DND-41 (cell line): ENCODE measurements at regions not wholly inside any gene's neighbourhood (a gene's known extent, or its start where the extent isn't known, plus 50 kb on each side); places are given as distances from the start of the nearest gene placed in this dataset.

ENCODE experiments used
- ATAC-seq: fragments of 200-7000 bp; cut with Tn5 transposase; 3 replicates; pipeline ENCODE4 v1.9.1; 2021; ENCODE audit warnings: low read depth; ENCODE audit not compliant: insufficient read depth
- DNase-seq: peaks from one replicate; pipeline ENCODE4 v3.0.0-alpha.2; 2020
- H2AFZ ChIP-seq: 2 replicates; pipeline ENCODE4 v1.6.0; 2012; ENCODE audit warnings: low read depth, low read length
- H3K27ac ChIP-seq: 2 replicates; pipeline ENCODE4 v1.5.1; 2012; ENCODE audit warnings: low read length, inconsistent platforms
- H3K27me3 ChIP-seq: fragments of 200-600 bp; sonication (generic); 2 replicates; pipeline ENCODE4 v1.6.0; 2012; ENCODE audit warnings: low read length, mild to moderate bottlenecking, inconsistent platforms; ENCODE audit not compliant: insufficient read depth, poor library complexity
- H3K36me3 ChIP-seq: 2 replicates; pipeline ENCODE4 v1.5.1; 2012; ENCODE audit warnings: low read length, inconsistent platforms; ENCODE audit not compliant: insufficient read depth
- H3K4me1 ChIP-seq: 2 replicates; pipeline ENCODE4 v1.5.1; 2012; ENCODE audit warnings: mild to moderate bottlenecking, low read length; ENCODE audit not compliant: insufficient read depth
- H3K4me2 ChIP-seq: 2 replicates; pipeline ENCODE4 v1.6.0; 2012; ENCODE audit warnings: mild to moderate bottlenecking, moderate library complexity, low read length, inconsistent platforms; ENCODE audit not compliant: insufficient read depth
- H3K4me3 ChIP-seq, 2 experiments: fragments of 200-600 bp in 1 of 2; shearing (Covaris generic) in 1 of 2; 2 replicates each; pipeline ENCODE4 v1.5.1; 2012 to 2016; ENCODE audit warnings: inconsistent platforms in 2 of 2, low read length in 2 of 2, mild to moderate bottlenecking in 2 of 2, low read depth in 1 of 2, moderate library complexity in 1 of 2
- H3K79me2 ChIP-seq: 2 replicates; pipeline ENCODE4 v1.6.0; 2012; ENCODE audit warnings: low read length, inconsistent platforms; ENCODE audit not compliant: insufficient read depth
- H3K9ac ChIP-seq: 2 replicates; pipeline ENCODE4 v1.6.0; 2012; ENCODE audit warnings: low read depth, mild to moderate bottlenecking, inconsistent platforms, low read length, moderate library complexity
- H3K9me3 ChIP-seq: 2 replicates; pipeline ENCODE4 v1.5.1; 2012; ENCODE audit warnings: low read length, moderate library complexity, mild to moderate bottlenecking, inconsistent platforms; ENCODE audit not compliant: insufficient read depth, severe bottlenecking
- H4K20me1 ChIP-seq: 2 replicates; pipeline ENCODE4 v1.6.0; 2012; ENCODE audit warnings: low read length; ENCODE audit not compliant: insufficient read depth
- EZH2 ChIP-seq: IDR thresholded peaks from 3 replicates; pipeline ENCODE4 v1.6.1; 2012; ENCODE audit warnings: borderline replicate concordance, low read depth, mild to moderate bottlenecking, moderate library complexity, low read length, inconsistent platforms; ENCODE audit not compliant: severe bottlenecking
- TF ChIP-seq, protein P1 (sequence below): IDR thresholded peaks from 2 replicates; pipeline ENCODE4 v1.5.1; 2012; ENCODE audit warnings: borderline replicate concordance, low read length, moderate library complexity, mild to moderate bottlenecking; ENCODE audit not compliant: poor library complexity, severe bottlenecking; ENCODE audit errors: extremely low read depth

DNA sequence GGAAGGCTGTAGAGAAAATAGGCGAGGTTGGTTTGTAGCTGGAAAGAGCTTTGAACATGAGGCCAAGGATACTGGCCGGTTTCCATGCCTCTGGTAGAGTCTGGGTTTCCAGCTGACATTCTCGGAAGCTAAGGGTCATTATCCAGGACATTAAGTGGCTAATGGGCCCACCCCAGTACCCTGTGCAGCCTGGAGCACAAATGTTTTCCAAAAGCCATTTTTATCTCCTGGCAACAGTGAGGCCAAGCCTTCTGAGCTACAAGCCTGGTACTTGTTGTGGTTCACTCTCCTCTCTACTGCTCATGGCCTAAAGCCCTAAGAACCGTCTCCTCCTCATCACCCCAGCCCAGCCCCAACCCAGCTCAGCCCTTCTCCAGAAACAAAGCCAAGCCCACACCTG lies 122.9 kb downstream of the DMRTA2 start:
- H3K79me2 ChIP-seq = no peaks in the 10 kb centered on the region
- H3K9ac ChIP-seq = no peak overlapping the region
- H3K9me3 ChIP-seq = no peaks in the 10 kb centered on the region
- no peak overlapping the region for H3K4me2 ChIP-seq
- ATAC-seq (no peak), DNase-seq (no peak)
- no peak overlapping the region for H2AFZ ChIP-seq
- H4K20me1 ChIP-seq = no peaks in the 10 kb centered on the region
- TF ChIP-seq EZH2 = no peak
- TF ChIP-seq, protein P1, sequence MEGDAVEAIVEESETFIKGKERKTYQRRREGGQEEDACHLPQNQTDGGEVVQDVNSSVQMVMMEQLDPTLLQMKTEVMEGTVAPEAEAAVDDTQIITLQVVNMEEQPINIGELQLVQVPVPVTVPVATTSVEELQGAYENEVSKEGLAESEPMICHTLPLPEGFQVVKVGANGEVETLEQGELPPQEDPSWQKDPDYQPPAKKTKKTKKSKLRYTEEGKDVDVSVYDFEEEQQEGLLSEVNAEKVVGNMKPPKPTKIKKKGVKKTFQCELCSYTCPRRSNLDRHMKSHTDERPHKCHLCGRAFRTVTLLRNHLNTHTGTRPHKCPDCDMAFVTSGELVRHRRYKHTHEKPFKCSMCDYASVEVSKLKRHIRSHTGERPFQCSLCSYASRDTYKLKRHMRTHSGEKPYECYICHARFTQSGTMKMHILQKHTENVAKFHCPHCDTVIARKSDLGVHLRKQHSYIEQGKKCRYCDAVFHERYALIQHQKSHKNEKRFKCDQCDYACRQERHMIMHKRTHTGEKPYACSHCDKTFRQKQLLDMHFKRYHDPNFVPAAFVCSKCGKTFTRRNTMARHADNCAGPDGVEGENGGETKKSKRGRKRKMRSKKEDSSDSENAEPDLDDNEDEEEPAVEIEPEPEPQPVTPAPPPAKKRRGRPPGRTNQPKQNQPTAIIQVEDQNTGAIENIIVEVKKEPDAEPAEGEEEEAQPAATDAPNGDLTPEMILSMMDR = no peak
- no peaks in the 10 kb centered on the region for H3K27me3 ChIP-seq
- no peaks in the 10 kb centered on the region for H3K4me1 ChIP-seq
- H3K36me3 ChIP-seq = no peaks in the 10 kb centered on the region
- no peak overlapping the region for H3K27ac ChIP-seq
- H3K4me3 ChIP-seq = no peak overlapping the region

- Histone ChIP-seq H3K9ac (no peak overlapping the region), H2AFZ (no peak overlapping the region), H3K9me3 (no peaks in the 10 kb centered on the region), H3K4me1 (no peaks in the 10 kb centered on the region), H3K27ac (no peak overlapping the region), H3K79me2 (no peaks in the 10 kb centered on the region), H3K27me3 (no peaks in the 10 kb centered on the region), H3K4me3 (no peak overlapping the region), H3K36me3 (no peaks in the 10 kb centered on the region), H3K4me2 (no peak overlapping the region), H4K20me1 (no peaks in the 10 kb centered on the region)
- TF ChIP-seq, protein P1 = no peak
- TF ChIP-seq EZH2 = no peak
- DNase-seq (no peak), ATAC-seq (no peak)
Measured at GRCh38 chr1:50295566-50295965, 127.7 kb downstream of the DMRTA2 start.

- H3K79me2 ChIP-seq = no peaks in the 10 kb centered on the region
- no peak overlapping the region for H2AFZ ChIP-seq
- no peak for TF ChIP-seq EZH2
- TF ChIP-seq, protein P1 = no peak
- H3K4me3 ChIP-seq = no peak overlapping the region
- no peak overlapping the region for H3K4me2 ChIP-seq
- H3K9me3 ChIP-seq = no peaks in the 10 kb centered on the region
- H3K27me3 ChIP-seq = no peaks in the 10 kb centered on the region
- H3K9ac ChIP-seq = no peak overlapping the region
- H4K20me1 ChIP-seq = no peaks in the 10 kb centered on the region; the same call in 1 of the 2 replicates
- no peaks in the 10 kb centered on the region for H3K36me3 ChIP-seq
- no peaks in the 10 kb centered on the region for H3K4me1 ChIP-seq
- DNase-seq (no peak), ATAC-seq (no peak)
- H3K27ac ChIP-seq = no peak overlapping the region
Measured at GRCh38 chr1:50292276-50292675, 131.0 kb downstream of the DMRTA2 start.

DNA sequence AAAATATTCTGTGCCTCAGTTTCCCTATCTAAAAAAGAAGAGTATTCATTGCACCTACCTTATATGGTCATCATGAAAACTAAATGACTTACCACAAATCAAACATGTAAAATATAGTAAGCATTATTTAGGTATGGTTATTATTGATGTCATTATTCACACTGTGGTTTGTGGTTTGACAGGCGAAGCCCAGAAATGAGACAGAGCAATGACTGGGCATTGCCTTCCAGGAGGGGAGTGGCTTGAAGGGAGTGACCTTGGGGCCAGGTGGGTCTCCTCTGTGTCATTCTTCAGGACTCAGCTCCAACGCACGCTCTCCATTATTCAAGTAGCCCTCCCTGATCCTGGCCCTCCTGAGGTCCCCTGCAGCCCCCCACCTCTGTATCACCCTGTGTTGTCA lies 133.7 kb downstream of the DMRTA2 start:
- DNase-seq (no peak), ATAC-seq (no peak)
- H3K27ac ChIP-seq = no peak overlapping the region
- H3K36me3 ChIP-seq = no peaks in the 10 kb centered on the region
- no peaks in the 10 kb centered on the region for H3K4me1 ChIP-seq
- no peaks in the 10 kb centered on the region; the same call in 1 of the 2 replicates for H4K20me1 ChIP-seq
- no peak overlapping the region for H3K4me3 ChIP-seq
- H2AFZ ChIP-seq = no peak overlapping the region
- H3K27me3 ChIP-seq = no peaks in the 10 kb centered on the region
- no peak overlapping the region for H3K4me2 ChIP-seq
- no peak overlapping the region for H3K9ac ChIP-seq
- no peak for TF ChIP-seq EZH2
- TF ChIP-seq, protein P1 = no peak
- no peaks in the 10 kb centered on the region for H3K9me3 ChIP-seq
- no peaks in the 10 kb centered on the region for H3K79me2 ChIP-seq
